ENCODE measurements at regions not wholly inside any gene's neighbourhood (a gene's known extent, or its start where the extent isn't known, plus 50 kb on each side); places are given as distances from the start of the nearest gene placed in this dataset.
A peak's percentile ranks its signal among the peaks of the same experiment; 100 is the strongest.

GRCh38 chr22:47259049-47259448 lies 496.6 kb downstream of the TBC1D22A start:
- H3K27me3 ChIP-seq: peaks cover 8% of the 10 kb centered on the region
- H3K36me3 ChIP-seq (replicated peaks in 1 of 2): no peaks in the 10 kb centered on the region
- no peak for DNase-seq
- no peaks in the 10 kb centered on the region for H3K4me1 ChIP-seq (replicated peaks in 1 of 2)
- intact Hi-C loops (cut with DNase I): no loop called here
- 57 to 77% (median 70%) methylated on average over 5 to 6 of the region's 6 CpGs for WGBS, 4 donors
- TF ChIP-seq CTCF (IDR thresholded peaks at IDR 0.05) (no peak), POLR2A (IDR thresholded peaks at IDR 0.05) (no peak)
- H3K4me3 ChIP-seq: no peak overlapping the region
- no peaks in the 10 kb centered on the region for H3K9me3 ChIP-seq (replicated peaks in 1 of 3)
- H3K27ac ChIP-seq: no peak overlapping the region

GRCh38 chr22:47257976-47258375 lies 495.5 kb downstream of the TBC1D22A start:
- no peak for DNase-seq
- intact Hi-C loops (cut with DNase I): no loop called here
- H3K27me3 ChIP-seq: peaks cover 8% of the 10 kb centered on the region
- WGBS, 4 donors: 63 to 81% (median 74%) methylated on average over 11 of the region's 11 CpGs
- H3K27ac ChIP-seq: no peak overlapping the region
- H3K9me3 ChIP-seq (replicated peaks in 1 of 3): no peaks in the 10 kb centered on the region
- H3K4me1 ChIP-seq (replicated peaks in 1 of 2): no peaks in the 10 kb centered on the region
- no peaks in the 10 kb centered on the region for H3K36me3 ChIP-seq (replicated peaks in 1 of 2)
- no peak overlapping the region for H3K4me3 ChIP-seq
- TF ChIP-seq CTCF (IDR thresholded peaks at IDR 0.05) (no peak), POLR2A (IDR thresholded peaks at IDR 0.05) (no peak)

GRCh38 chr22:47257566-47257965 lies 495.1 kb downstream of the TBC1D22A start:
- Histone ChIP-seq H3K9me3 (replicated peaks in 1 of 3) (no peaks in the 10 kb centered on the region), H3K27ac (no peak overlapping the region), H3K27me3 (peaks cover 8% of the 10 kb centered on the region), H3K36me3 (replicated peaks in 1 of 2) (no peaks in the 10 kb centered on the region), H3K4me1 (replicated peaks in 1 of 2) (no peaks in the 10 kb centered on the region), H3K4me3 (no peak overlapping the region)
- 63 to 79% (median 68%) methylated on average over 4 to 5 of the region's 5 CpGs for WGBS, 4 donors
- DNase-seq: no peak
- intact Hi-C loops (cut with DNase I): no loop called here
- no peak for TF ChIP-seq CTCF (IDR thresholded peaks at IDR 0.05)
- no peak for TF ChIP-seq POLR2A (IDR thresholded peaks at IDR 0.05)

GRCh38 chr22:47251911-47252310 lies 489.5 kb downstream of the TBC1D22A start:
- Histone ChIP-seq H3K36me3 (replicated peaks in 1 of 2) (no peaks in the 10 kb centered on the region), H3K27ac (no peak overlapping the region), H3K4me3 (no peak overlapping the region), H3K9me3 (replicated peaks in 1 of 3) (no peaks in the 10 kb centered on the region), H3K4me1 (replicated peaks in 1 of 2) (no peaks in the 10 kb centered on the region), H3K27me3 (peaks cover 6% of the 10 kb centered on the region)
- TF ChIP-seq CTCF (IDR thresholded peaks at IDR 0.05) (no peak), POLR2A (IDR thresholded peaks at IDR 0.05) (no peak)
- intact Hi-C loops (cut with DNase I): no loop called here
- WGBS, 4 donors: 81 to 100% (median 90%) methylated on average over 3 to 4 of the region's 4 CpGs
- peak in 1 of 7 donors; percentile 24 for DNase-seq

All from adrenal gland (tissue), 9 donors.